MM.1S (cell line): ENCODE measurements at regions not wholly inside any gene's neighbourhood (a gene's known extent, or its start where the extent isn't known, plus 50 kb on each side); places are given as distances from the start of the nearest gene placed in this dataset.

Source experiments
- EZH2 ChIP-seq: fragments of 300-600 bp; sonication (generic); optimal IDR thresholded peaks from 2 replicates; pipeline ENCODE3; 2017; ENCODE audit warnings: low read depth, mild to moderate bottlenecking, antibody characterized with exemption, low read length, mixed read lengths
- TF ChIP-seq, protein P1 (sequence below): fragments of 300-600 bp; sonication (generic); IDR thresholded peaks from 2 replicates; pipeline ENCODE4 v1.5.1; 2016; ENCODE audit warnings: antibody characterized with exemption, low read length, mixed read lengths

DNA sequence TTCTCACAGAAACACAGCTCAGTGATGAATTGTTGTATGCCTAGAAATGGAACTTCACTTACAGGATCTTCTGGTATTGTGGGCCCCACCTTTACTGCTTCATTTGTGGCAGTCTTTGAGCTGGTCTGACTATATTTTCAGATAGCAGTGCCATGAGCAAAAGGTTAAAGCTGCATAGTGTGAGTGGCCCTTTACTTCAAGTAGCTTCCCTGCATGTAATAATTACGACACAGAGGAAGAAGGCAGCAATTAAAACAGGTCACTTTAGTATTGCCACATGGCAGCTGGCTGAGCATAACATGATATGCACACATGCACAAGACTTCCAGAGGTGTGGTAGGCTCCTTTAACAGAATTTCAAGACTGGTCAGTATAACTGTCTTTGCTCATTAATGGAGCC lies 426.3 kb upstream of the ZEB2 start:
- TF ChIP-seq, protein P1, sequence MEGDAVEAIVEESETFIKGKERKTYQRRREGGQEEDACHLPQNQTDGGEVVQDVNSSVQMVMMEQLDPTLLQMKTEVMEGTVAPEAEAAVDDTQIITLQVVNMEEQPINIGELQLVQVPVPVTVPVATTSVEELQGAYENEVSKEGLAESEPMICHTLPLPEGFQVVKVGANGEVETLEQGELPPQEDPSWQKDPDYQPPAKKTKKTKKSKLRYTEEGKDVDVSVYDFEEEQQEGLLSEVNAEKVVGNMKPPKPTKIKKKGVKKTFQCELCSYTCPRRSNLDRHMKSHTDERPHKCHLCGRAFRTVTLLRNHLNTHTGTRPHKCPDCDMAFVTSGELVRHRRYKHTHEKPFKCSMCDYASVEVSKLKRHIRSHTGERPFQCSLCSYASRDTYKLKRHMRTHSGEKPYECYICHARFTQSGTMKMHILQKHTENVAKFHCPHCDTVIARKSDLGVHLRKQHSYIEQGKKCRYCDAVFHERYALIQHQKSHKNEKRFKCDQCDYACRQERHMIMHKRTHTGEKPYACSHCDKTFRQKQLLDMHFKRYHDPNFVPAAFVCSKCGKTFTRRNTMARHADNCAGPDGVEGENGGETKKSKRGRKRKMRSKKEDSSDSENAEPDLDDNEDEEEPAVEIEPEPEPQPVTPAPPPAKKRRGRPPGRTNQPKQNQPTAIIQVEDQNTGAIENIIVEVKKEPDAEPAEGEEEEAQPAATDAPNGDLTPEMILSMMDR: no peak
- TF ChIP-seq EZH2: no peak
